Anterior cingulate cortex (tissue), 58 donors: ENCODE measurements at regions not wholly inside any gene's neighbourhood (a gene's known extent, or its start where the extent isn't known, plus 50 kb on each side); places are given as distances from the start of the nearest gene placed in this dataset.
A peak's percentile ranks its signal among the peaks of the same experiment; 100 is the strongest.

Experiments used
- DNase-seq, 58 donors: peaks; one replicate each; lab custom pipeline; 2025; lab: John Stamatoyannopoulos, UW

GRCh38 chr5:125713109-125713805 lies 710.0 kb upstream of the GRAMD2B start:
- no peak for DNase-seq

- no peak for DNase-seq
Observed at GRCh38 chr5:125715216-125715615, 708.0 kb upstream of the GRAMD2B start.

- no peak for DNase-seq
Observed at GRCh38 chr5:125717209-125717608, 706.0 kb upstream of the GRAMD2B start.

- DNase-seq: peak in 10 of 58 donors; percentile 0 to 26 (median 8)
Observed at GRCh38 chr5:125719681-125720347, 703.4 kb upstream of the GRAMD2B start.

GRCh38 chr5:125720348-125720685 lies 702.9 kb upstream of the GRAMD2B start:
- DNase-seq: no peak

- DNase-seq: no peak
Observed at GRCh38 chr5:125720721-125721120, 702.5 kb upstream of the GRAMD2B start.

GRCh38 chr5:125722550-125722949 lies 700.7 kb upstream of the GRAMD2B start:
- no peak for DNase-seq

GRCh38 chr5:125725691-125726090 lies 697.5 kb upstream of the GRAMD2B start:
- peak in 1 of 58 donors; percentile 10 for DNase-seq

GRCh38 chr5:125743939-125744338 lies 679.3 kb upstream of the GRAMD2B start:
- no peak for DNase-seq

- DNase-seq: no peak
Observed at GRCh38 chr5:125746917-125747316, 676.3 kb upstream of the GRAMD2B start.

GRCh38 chr5:125750147-125750860 lies 672.9 kb upstream of the GRAMD2B start:
- DNase-seq: no peak

GRCh38 chr5:125750861-125751186 lies 672.4 kb upstream of the GRAMD2B start:
- no peak for DNase-seq

GRCh38 chr5:125756456-125756855 lies 666.8 kb upstream of the GRAMD2B start:
- DNase-seq: no peak

GRCh38 chr5:125766706-125767105 lies 656.5 kb upstream of the GRAMD2B start:
- no peak for DNase-seq

GRCh38 chr5:125775896-125776295 lies 647.3 kb upstream of the GRAMD2B start:
- DNase-seq: peak in 2 of 58 donors; percentile 14 to 28

GRCh38 chr5:125776656-125777139 lies 646.5 kb upstream of the GRAMD2B start:
- DNase-seq: no peak

- DNase-seq: no peak
Observed at GRCh38 chr5:125778791-125779190, 644.4 kb upstream of the GRAMD2B start.

GRCh38 chr5:125785407-125785806 lies 637.8 kb upstream of the GRAMD2B start:
- DNase-seq: no peak

- DNase-seq: no peak
Observed at GRCh38 chr5:125786021-125786420, 637.2 kb upstream of the GRAMD2B start.

- DNase-seq: no peak
Observed at GRCh38 chr5:125793470-125793869, 629.7 kb upstream of the GRAMD2B start.

- no peak for DNase-seq
Observed at GRCh38 chr5:125794922-125795321, 628.3 kb upstream of the GRAMD2B start.

GRCh38 chr5:125798307-125798706 lies 624.9 kb upstream of the GRAMD2B start:
- no peak for DNase-seq
